HepG2 (cell line): ENCODE measurements at regions not wholly inside any gene's neighbourhood (a gene's known extent, or its start where the extent isn't known, plus 50 kb on each side); places are given as distances from the start of the nearest gene placed in this dataset.

Source experiments
- ATAC-seq: fragments of 200-7000 bp; cut with Tn5 transposase; 3 replicates; pipeline ENCODE4 v1.9.1; 2020; ENCODE audit warnings: mild to moderate bottlenecking, moderate library complexity
- BruUV-seq: library from RNA; stranded (reverse); fragments of 400-500 nt; replicated peaks from 2 replicates; lab custom pipeline; 2021; lab: Mats Ljungman, UMichigan
- CTCF ChIA-PET: fragments of 300-600 bp; formaldehyde crosslinking; extraction: SDS; loops from one replicate; lab custom pipeline; 2021; ENCODE audit warnings: low total read pairs, inconsistent platforms, low intra/inter-chr PET ratio; lab: Yijun Ruan, JAX
- POLR2A ChIA-PET: fragments of 350-600 bp; sonication (Branson Sonifier 250); formaldehyde crosslinking; loops from one replicate; lab custom pipeline; 2020; ENCODE audit warnings: antibody characterized with exemption, inconsistent platforms; lab: Yijun Ruan, JAX
- DNase-seq: peaks from one replicate; pipeline ENCODE4 v3.0.0-alpha.2; 2015; ENCODE audit warnings: low spot score
- FAIRE-seq: peaks from 3 replicates; lab custom pipeline; 2011; peaks lifted over from hg19 to GRCh38; lab: Jason Lieb, UNC
- H2AFZ ChIP-seq: one replicate; pipeline ENCODE4 v1.6.1; 2011; ENCODE audit warnings: low read length, inconsistent platforms
- H3K27ac ChIP-seq: fragments of 300-600 bp; 3 replicates; pipeline ENCODE4 v1.8.0; 2011; ENCODE audit warnings: mixed run types, mild to moderate bottlenecking, mixed read lengths, low read length, inconsistent platforms; ENCODE audit not compliant: insufficient read depth; ENCODE audit errors: extremely low read length
- H3K27me3 ChIP-seq, 2 experiments: fragments of 200-600 bp in 1 of 2; 2 replicates in 1 of 2; 3 replicates in 1 of 2; pipeline versions ENCODE4 v1.6.0 to v1.8.0; 2011; ENCODE audit warnings: low read length in 2 of 2, mild to moderate bottlenecking in 2 of 2, moderate library complexity in 2 of 2, inconsistent platforms in 1 of 2; ENCODE audit not compliant: insufficient read depth in 2 of 2, control insufficient read depth in 1 of 2
- H3K36me3 ChIP-seq, 2 experiments: fragments of 200-600 bp in 1 of 2; replicated peaks in 1 of 2; 2 replicates in 1 of 2; 3 replicates in 1 of 2; pipeline versions ENCODE4 v1.5.1 to v1.8.0; 2011; ENCODE audit warnings: low read length in 2 of 2, inconsistent platforms in 1 of 2; ENCODE audit not compliant: insufficient read depth in 2 of 2, control insufficient read depth in 1 of 2
- H3K4me1 ChIP-seq: 2 replicates; pipeline ENCODE4 v1.5.1; 2012; ENCODE audit warnings: low read length, inconsistent platforms; ENCODE audit not compliant: insufficient read depth
- H3K4me2 ChIP-seq: 2 replicates; pipeline ENCODE4 v1.6.0; 2011; ENCODE audit warnings: low read depth, low read length, inconsistent platforms
- H3K4me3 ChIP-seq, 3 experiments: fragments of 200-600 bp in 1 of 3; sonication (generic), shearing (Covaris generic) in 1 of 3; replicated peaks in 1 of 3; 2 replicates each; pipeline ENCODE4 v1.5.1; 2011 to 2016; ENCODE audit warnings: low read length in 3 of 3, inconsistent platforms in 2 of 3, low read depth in 2 of 3, mild to moderate bottlenecking in 2 of 3, control low read depth in 1 of 3, mixed read lengths in 1 of 3; ENCODE audit not compliant: insufficient read depth in 1 of 3
- H3K79me2 ChIP-seq: one replicate; pipeline ENCODE4 v1.6.1; 2011; ENCODE audit warnings: low read length, inconsistent platforms; ENCODE audit not compliant: insufficient read depth
- H3K9ac ChIP-seq: 2 replicates; pipeline ENCODE4 v1.6.0; 2011; ENCODE audit warnings: mild to moderate bottlenecking, low read depth, low read length, inconsistent platforms; ENCODE audit not compliant: insufficient read depth
- H3K9me3 ChIP-seq: 2 replicates; pipeline ENCODE4 v1.5.1; 2012; ENCODE audit warnings: mild to moderate bottlenecking, low read length
- H4K20me1 ChIP-seq: 2 replicates; pipeline ENCODE4 v1.6.0; 2011; ENCODE audit warnings: inconsistent platforms, mild to moderate bottlenecking, low read length, moderate library complexity; ENCODE audit not compliant: insufficient read depth
- ATF7 ChIP-seq, 2 experiments: fragments of 450-650 bp in 1 of 2; sonication (generic) in 1 of 2; formaldehyde crosslinking in 1 of 2; IDR thresholded peaks; 2 replicates each; pipeline versions ENCODE4 v1.4.0 to v1.6.1; 2016 to 2020; ENCODE audit warnings: antibody characterized with exemption in 1 of 2, mild to moderate bottlenecking in 1 of 2, missing genetic modification reagents in 1 of 2
- CEBPB ChIP-seq: IDR thresholded peaks from 2 replicates; pipeline ENCODE4 v1.6.1; 2011; ENCODE audit warnings: low read depth, low read length, improper control_type of control experiment, borderline replicate concordance
- MAFF ChIP-seq: IDR thresholded peaks from 2 replicates; pipeline ENCODE4 v1.6.1; 2011; ENCODE audit warnings: low read depth, low read length, improper control_type of control experiment
- MAFK ChIP-seq, 2 experiments: IDR thresholded peaks in 1 of 2; conservative IDR thresholded peaks in 1 of 2; 2 replicates each; pipeline ENCODE4 v1.6.1; 2011; ENCODE audit warnings: improper control_type of control experiment in 2 of 2, low read length in 2 of 2
- NR1H2 ChIP-seq: sonication (generic); formaldehyde crosslinking; IDR thresholded peaks from 2 replicates; pipeline ENCODE4 v1.8.1; 2022; ENCODE audit warnings: low read depth, missing genetic modification reagents, borderline replicate concordance
- RFXAP ChIP-seq: sonication (generic); formaldehyde crosslinking; IDR thresholded peaks from 2 replicates; pipeline ENCODE4 v1.4.0; 2020; ENCODE audit warnings: missing genetic modification reagents, borderline replicate concordance
- SCMH1 ChIP-seq: sonication (generic); formaldehyde crosslinking; IDR thresholded peaks from 2 replicates; pipeline ENCODE4 v1.9.0; 2021; ENCODE audit warnings: missing genetic modification reagents, mild to moderate bottlenecking, borderline replicate concordance
- WGBS: methylation state at CpG from one replicate; pipeline ENCODE4 v1.1.6; 2017; ENCODE audit warnings: low lambda C conversion rate; 5-methylcytosine and 5-hydroxymethylcytosine counted together
- in situ Hi-C: cut with HindIII; loops from 2 replicates; pipeline ENCODE4 v1.10.0; 2017; ENCODE audit warnings: low pct_unique_long_range_greater_than_20kb; ENCODE audit not compliant: extremely low pct_ligation_motif_present
- intact Hi-C: fragments of 100-400 bp; cut with micrococcal nuclease; formaldehyde crosslinking; loops from one replicate; pipeline ENCODE4 v1.10.0; 2022; ENCODE audit not compliant: unreplicated experiment
- TF ChIP-seq, protein P1 (sequence below): sonication (generic); formaldehyde crosslinking; IDR thresholded peaks from 2 replicates; pipeline ENCODE4 v1.8.1; 2022; ENCODE audit warnings: low read depth, mild to moderate bottlenecking, missing genetic modification reagents

DNA sequence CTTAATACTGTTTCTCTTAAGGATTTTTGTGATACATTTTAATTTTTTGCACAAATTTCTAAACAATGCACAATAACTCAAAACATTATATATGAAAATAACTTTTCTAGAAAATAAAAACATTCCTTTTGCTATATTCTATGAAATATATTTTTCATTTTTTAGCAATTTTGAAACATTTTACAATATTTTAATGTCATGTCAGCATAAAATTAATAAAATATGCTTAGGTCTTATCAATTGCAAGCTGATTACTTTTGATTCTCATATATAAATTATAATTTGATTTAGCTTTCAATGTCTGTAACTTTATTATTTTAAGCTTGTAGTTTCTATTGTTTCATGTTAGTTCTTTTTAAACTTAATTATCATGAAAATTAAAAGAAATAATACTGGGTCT, 898.7 kb downstream of the TMEM182 start:
- in situ Hi-C loops (no loop called here), intact Hi-C loops (no loop called here)
- no peak for ATAC-seq
- no peak overlapping the region for H3K4me2 ChIP-seq
- no TSS peak for BruUV-seq
- H3K27ac ChIP-seq, result no peak overlapping the region
- TF ChIP-seq MAFF, result peak; percentile 94; the same call in 1 of the 2 replicates
- TF ChIP-seq MAFK (conservative IDR thresholded peaks at IDR 0.05 in 1 of 2, IDR thresholded peaks at IDR 0.05 in 1 of 2; ENCODE audit: low read length in 2 of 2), result peak; percentile 83 to 98
- TF ChIP-seq NR1H2, result no peak
- no peaks in the 10 kb centered on the region for H3K79me2 ChIP-seq
- ChIA-PET CTCF (no interaction called here), POLR2A (no interaction called here)
- no peak for FAIRE-seq
- H2AFZ ChIP-seq, result no peak overlapping the region
- H3K27me3 ChIP-seq, result no peaks in the 10 kb centered on the region
- H3K9ac ChIP-seq, result no peak overlapping the region
- no peak for DNase-seq
- no peaks in the 10 kb centered on the region for H4K20me1 ChIP-seq
- H3K4me1 ChIP-seq, result no peaks in the 10 kb centered on the region
- no peak overlapping the region; a peak in 1 of 6 replicates for H3K4me3 ChIP-seq
- H3K36me3 ChIP-seq, result no peaks in the 10 kb centered on the region
- peaks cover 31% of the 10 kb centered on the region for H3K9me3 ChIP-seq

DNA sequence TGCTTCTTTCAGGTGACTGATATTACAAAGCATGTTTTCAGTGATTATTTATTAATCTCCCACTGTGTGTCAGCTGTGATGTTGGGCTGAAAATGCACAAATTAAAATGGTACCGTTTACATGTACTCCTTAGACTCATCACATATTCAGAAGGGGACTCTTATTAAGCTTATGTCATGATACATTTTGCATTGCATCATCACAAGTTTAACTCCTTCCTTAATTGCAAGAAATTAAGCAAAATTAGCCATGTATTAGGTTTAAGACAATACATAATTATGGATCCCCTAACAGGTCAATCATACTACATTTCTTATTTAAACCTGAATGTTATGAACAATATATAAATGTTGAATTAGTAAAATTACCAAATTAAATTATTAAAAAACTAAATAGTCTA, 899.1 kb downstream of the TMEM182 start:
- Histone ChIP-seq H3K9ac (no peak overlapping the region), H3K9me3 (peaks cover 27% of the 10 kb centered on the region), H4K20me1 (no peaks in the 10 kb centered on the region), H3K27ac (no peak overlapping the region), H3K4me3 (no peak overlapping the region; a peak in 1 of 6 replicates), H3K27me3 (no peaks in the 10 kb centered on the region), H3K36me3 (no peaks in the 10 kb centered on the region), H3K4me1 (no peaks in the 10 kb centered on the region), H3K4me2 (no peak overlapping the region), H3K79me2 (no peaks in the 10 kb centered on the region), H2AFZ (peak overlapping the region; percentile 6)
- no peak for ATAC-seq
- intact Hi-C loops, result no loop called here
- DNase-seq, result no peak
- FAIRE-seq, result no peak
- BruUV-seq, result no TSS peak
- 0% methylated on average over 1 of the region's 1 CpG for WGBS
- CTCF ChIA-PET, result no interaction called here
- POLR2A ChIA-PET, result no interaction called here
- TF ChIP-seq RFXAP (CRISPR knock-in tag) (no peak), ATF7 (IDR thresholded peaks at IDR 0.05) (peak; percentile 60; the same call in 1 of the 2 replicates), ATF7 (CRISPR knock-in tag; IDR thresholded peaks at IDR 0.05) (no peak), CEBPB (peak; percentile 68; the same call in 1 of the 2 replicates), SCMH1 (CRISPR knock-in tag) (no peak)
- TF ChIP-seq, protein P1, sequence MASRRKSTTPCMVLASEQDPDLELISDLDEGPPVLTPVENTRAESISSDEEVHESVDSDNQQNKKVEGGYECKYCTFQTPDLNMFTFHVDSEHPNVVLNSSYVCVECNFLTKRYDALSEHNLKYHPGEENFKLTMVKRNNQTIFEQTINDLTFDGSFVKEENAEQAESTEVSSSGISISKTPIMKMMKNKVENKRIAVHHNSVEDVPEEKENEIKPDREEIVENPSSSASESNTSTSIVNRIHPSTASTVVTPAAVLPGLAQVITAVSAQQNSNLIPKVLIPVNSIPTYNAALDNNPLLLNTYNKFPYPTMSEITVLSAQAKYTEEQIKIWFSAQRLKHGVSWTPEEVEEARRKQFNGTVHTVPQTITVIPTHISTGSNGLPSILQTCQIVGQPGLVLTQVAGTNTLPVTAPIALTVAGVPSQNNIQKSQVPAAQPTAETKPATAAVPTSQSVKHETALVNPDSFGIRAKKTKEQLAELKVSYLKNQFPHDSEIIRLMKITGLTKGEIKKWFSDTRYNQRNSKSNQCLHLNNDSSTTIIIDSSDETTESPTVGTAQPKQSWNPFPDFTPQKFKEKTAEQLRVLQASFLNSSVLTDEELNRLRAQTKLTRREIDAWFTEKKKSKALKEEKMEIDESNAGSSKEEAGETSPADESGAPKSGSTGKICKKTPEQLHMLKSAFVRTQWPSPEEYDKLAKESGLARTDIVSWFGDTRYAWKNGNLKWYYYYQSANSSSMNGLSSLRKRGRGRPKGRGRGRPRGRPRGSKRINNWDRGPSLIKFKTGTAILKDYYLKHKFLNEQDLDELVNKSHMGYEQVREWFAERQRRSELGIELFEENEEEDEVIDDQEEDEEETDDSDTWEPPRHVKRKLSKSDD (CRISPR knock-in tag), result no peak
- in situ Hi-C loops, result no loop called here
